ENCODE measurements at regions not wholly inside any gene's neighbourhood (a gene's known extent, or its start where the extent isn't known, plus 50 kb on each side); places are given as distances from the start of the nearest gene placed in this dataset.

DNA sequence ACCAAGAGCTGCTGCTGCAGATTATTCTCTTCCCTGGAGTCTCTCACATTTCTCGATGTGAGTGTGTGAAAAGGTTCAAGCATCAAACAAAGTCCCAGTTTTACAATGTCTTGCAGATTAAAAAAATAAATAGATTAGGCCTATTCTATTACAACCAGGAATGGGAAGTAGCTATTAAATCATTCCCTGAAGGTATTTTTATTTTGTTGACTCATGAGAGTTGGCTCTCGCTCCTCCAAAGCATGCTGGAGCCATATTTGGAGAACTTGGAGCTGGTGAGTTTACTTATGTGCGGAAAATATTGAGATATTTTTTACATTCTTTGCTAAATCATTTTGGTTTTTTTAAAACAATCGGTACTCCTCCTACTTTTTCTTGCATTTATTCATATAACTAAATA is 572.3 kb downstream of the ETNK1 start:
- TF ChIP-seq, protein P1, sequence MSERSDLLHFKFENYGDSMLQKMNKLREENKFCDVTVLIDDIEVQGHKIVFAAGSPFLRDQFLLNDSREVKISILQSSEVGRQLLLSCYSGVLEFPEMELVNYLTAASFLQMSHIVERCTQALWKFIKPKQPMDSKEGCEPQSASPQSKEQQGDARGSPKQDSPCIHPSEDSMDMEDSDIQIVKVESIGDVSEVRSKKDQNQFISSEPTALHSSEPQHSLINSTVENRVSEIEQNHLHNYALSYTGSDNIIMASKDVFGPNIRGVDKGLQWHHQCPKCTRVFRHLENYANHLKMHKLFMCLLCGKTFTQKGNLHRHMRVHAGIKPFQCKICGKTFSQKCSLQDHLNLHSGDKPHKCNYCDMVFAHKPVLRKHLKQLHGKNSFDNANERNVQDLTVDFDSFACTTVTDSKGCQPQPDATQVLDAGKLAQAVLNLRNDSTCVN (tag by site-specific recombination; optimal IDR thresholded peaks at IDR 0.05): no peak
- TF ChIP-seq CTCF (tag by site-specific recombination; IDR thresholded peaks at IDR 0.05): no peak
- no peak for TF ChIP-seq ZNF707 (tag by site-specific recombination; IDR thresholded peaks at IDR 0.05)
- no peak for TF ChIP-seq REST (tag by site-specific recombination; IDR thresholded peaks at IDR 0.05)
- no peak for TF ChIP-seq ZNF280C (tag by site-specific recombination; IDR thresholded peaks at IDR 0.05)
- no peak for TF ChIP-seq ZBTB17 (tag by site-specific recombination; IDR thresholded peaks at IDR 0.05)
